ENCODE measurements at regions not wholly inside any gene's neighbourhood (a gene's known extent, or its start where the extent isn't known, plus 50 kb on each side); places are given as distances from the start of the nearest gene placed in this dataset.

DNA sequence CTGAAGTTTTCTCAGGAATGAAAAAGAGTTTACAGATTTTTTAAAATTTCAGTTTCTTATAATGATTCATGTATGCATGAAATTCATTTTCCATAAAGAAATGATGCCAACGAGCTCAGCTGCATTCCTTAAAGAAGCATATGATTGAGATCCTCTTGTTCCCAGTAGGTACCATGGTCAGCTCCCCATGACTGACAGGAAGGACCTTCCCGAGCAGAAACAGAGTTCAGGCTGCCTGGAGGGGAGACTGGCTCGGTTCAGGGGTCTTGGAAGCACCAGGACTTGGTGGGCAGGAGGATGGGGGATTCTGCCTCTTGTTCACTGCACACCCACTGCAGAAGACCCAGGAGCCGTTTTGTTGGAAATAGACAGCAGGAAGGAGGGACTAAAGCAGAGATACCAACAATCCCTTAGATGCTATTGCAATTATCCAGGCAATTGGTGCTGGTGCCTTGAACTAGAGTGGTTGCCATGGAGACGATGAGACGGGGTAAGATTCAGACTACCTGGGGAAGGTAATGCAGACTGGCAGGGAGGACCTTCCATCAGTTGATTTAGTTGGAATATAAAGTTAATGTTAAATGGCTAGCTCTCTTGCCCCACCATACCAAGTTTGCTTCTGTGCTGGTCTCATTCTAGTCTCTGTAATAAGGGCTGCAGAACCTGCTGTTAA is 447.8 kb downstream of the MTRR start (continued):
- TF ChIP-seq, protein P1, sequence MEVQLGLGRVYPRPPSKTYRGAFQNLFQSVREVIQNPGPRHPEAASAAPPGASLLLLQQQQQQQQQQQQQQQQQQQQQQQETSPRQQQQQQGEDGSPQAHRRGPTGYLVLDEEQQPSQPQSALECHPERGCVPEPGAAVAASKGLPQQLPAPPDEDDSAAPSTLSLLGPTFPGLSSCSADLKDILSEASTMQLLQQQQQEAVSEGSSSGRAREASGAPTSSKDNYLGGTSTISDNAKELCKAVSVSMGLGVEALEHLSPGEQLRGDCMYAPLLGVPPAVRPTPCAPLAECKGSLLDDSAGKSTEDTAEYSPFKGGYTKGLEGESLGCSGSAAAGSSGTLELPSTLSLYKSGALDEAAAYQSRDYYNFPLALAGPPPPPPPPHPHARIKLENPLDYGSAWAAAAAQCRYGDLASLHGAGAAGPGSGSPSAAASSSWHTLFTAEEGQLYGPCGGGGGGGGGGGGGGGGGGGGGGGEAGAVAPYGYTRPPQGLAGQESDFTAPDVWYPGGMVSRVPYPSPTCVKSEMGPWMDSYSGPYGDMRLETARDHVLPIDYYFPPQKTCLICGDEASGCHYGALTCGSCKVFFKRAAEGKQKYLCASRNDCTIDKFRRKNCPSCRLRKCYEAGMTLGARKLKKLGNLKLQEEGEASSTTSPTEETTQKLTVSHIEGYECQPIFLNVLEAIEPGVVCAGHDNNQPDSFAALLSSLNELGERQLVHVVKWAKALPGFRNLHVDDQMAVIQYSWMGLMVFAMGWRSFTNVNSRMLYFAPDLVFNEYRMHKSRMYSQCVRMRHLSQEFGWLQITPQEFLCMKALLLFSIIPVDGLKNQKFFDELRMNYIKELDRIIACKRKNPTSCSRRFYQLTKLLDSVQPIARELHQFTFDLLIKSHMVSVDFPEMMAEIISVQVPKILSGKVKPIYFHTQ (CRISPR knock-in tag; IDR thresholded peaks at IDR 0.05): no peak
- TF ChIP-seq RELA (CRISPR knock-in tag; IDR thresholded peaks at IDR 0.05; ENCODE audit: borderline replicate concordance) (no peak), ZNF121 (CRISPR knock-in tag; IDR thresholded peaks at IDR 0.05) (no peak), TEAD4 (CRISPR knock-in tag; IDR thresholded peaks at IDR 0.05) (no peak), SP1 (CRISPR knock-in tag; conservative IDR thresholded peaks at IDR 0.05) (no peak)
- TF ChIP-seq, protein P2, sequence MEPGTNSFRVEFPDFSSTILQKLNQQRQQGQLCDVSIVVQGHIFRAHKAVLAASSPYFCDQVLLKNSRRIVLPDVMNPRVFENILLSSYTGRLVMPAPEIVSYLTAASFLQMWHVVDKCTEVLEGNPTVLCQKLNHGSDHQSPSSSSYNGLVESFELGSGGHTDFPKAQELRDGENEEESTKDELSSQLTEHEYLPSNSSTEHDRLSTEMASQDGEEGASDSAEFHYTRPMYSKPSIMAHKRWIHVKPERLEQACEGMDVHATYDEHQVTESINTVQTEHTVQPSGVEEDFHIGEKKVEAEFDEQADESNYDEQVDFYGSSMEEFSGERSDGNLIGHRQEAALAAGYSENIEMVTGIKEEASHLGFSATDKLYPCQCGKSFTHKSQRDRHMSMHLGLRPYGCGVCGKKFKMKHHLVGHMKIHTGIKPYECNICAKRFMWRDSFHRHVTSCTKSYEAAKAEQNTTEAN (CRISPR knock-in tag; IDR thresholded peaks at IDR 0.05): no peak
- TF ChIP-seq, protein P3, sequence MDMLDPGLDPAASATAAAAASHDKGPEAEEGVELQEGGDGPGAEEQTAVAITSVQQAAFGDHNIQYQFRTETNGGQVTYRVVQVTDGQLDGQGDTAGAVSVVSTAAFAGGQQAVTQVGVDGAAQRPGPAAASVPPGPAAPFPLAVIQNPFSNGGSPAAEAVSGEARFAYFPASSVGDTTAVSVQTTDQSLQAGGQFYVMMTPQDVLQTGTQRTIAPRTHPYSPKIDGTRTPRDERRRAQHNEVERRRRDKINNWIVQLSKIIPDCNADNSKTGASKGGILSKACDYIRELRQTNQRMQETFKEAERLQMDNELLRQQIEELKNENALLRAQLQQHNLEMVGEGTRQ (CRISPR knock-in tag; IDR thresholded peaks at IDR 0.05): no peak

DNA sequence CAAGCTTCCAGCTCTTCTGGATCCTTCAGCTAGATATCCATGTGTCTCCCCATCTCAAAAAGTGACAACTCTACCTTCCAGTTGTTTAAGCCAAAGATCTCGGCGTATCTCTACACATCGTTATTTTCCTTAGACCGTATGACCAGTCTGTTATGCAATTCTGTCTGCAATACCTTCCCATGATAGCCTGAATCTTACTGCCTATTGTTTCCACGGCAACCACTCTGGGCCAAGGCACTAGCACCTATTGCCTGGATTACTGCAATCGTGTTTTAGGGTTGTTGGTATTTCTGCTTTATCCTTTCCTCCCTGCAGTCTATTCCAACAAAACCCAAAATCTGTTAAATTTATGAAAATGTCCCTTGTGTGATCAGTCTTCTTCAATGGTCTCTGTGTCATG is 448.4 kb downstream of the MTRR start:
- Mint-ChIP-seq H3K4me3 (no peak overlapping the region), H3K27ac (no peak overlapping the region), H3K27me3 (ENCODE audit: low read depth) (no peaks in the 10 kb centered on the region; the same call in 1 of the 2 replicates), H3K4me1 (no peaks in the 10 kb centered on the region), H3K9me3 (no peaks in the 10 kb centered on the region), H3K36me3 (no peaks in the 10 kb centered on the region)
- no peak for DNase-seq (ENCODE audit: low spot score)
- ChIA-PET CTCF (no interaction called here), POLR2A (no interaction called here)
- ATAC-seq: no peak
- TF ChIP-seq ZNF396 (CRISPR knock-in tag; IDR thresholded peaks at IDR 0.05; ENCODE audit: borderline replicate concordance) (no peak), TCF7 (CRISPR knock-in tag; IDR thresholded peaks at IDR 0.05; ENCODE audit: low read depth) (no peak), FOXK1 (CRISPR knock-in tag; IDR thresholded peaks at IDR 0.05) (no peak), GTF2I (CRISPR knock-in tag; conservative IDR thresholded peaks at IDR 0.05) (no peak), ETV6 (CRISPR knock-in tag; IDR thresholded peaks at IDR 0.05) (no peak), RORB (CRISPR knock-in tag; IDR thresholded peaks at IDR 0.05) (no peak), TEAD1 (CRISPR knock-in tag; IDR thresholded peaks at IDR 0.05) (no peak)
- TF ChIP-seq, protein P4, sequence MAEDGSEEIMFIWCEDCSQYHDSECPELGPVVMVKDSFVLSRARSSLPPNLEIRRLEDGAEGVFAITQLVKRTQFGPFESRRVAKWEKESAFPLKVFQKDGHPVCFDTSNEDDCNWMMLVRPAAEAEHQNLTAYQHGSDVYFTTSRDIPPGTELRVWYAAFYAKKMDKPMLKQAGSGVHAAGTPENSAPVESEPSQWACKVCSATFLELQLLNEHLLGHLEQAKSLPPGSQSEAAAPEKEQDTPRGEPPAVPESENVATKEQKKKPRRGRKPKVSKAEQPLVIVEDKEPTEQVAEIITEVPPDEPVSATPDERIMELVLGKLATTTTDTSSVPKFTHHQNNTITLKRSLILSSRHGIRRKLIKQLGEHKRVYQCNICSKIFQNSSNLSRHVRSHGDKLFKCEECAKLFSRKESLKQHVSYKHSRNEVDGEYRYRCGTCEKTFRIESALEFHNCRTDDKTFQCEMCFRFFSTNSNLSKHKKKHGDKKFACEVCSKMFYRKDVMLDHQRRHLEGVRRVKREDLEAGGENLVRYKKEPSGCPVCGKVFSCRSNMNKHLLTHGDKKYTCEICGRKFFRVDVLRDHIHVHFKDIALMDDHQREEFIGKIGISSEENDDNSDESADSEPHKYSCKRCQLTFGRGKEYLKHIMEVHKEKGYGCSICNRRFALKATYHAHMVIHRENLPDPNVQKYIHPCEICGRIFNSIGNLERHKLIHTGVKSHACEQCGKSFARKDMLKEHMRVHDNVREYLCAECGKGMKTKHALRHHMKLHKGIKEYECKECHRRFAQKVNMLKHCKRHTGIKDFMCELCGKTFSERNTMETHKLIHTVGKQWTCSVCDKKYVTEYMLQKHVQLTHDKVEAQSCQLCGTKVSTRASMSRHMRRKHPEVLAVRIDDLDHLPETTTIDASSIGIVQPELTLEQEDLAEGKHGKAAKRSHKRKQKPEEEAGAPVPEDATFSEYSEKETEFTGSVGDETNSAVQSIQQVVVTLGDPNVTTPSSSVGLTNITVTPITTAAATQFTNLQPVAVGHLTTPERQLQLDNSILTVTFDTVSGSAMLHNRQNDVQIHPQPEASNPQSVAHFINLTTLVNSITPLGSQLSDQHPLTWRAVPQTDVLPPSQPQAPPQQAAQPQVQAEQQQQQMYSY (CRISPR knock-in tag; IDR thresholded peaks at IDR 0.05): no peak
- TF ChIP-seq, protein P5, sequence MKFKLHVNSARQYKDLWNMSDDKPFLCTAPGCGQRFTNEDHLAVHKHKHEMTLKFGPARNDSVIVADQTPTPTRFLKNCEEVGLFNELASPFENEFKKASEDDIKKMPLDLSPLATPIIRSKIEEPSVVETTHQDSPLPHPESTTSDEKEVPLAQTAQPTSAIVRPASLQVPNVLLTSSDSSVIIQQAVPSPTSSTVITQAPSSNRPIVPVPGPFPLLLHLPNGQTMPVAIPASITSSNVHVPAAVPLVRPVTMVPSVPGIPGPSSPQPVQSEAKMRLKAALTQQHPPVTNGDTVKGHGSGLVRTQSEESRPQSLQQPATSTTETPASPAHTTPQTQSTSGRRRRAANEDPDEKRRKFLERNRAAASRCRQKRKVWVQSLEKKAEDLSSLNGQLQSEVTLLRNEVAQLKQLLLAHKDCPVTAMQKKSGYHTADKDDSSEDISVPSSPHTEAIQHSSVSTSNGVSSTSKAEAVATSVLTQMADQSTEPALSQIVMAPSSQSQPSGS (CRISPR knock-in tag; IDR thresholded peaks at IDR 0.05; ENCODE audit: borderline replicate concordance, low read depth): no peak
- TF ChIP-seq, protein P6, sequence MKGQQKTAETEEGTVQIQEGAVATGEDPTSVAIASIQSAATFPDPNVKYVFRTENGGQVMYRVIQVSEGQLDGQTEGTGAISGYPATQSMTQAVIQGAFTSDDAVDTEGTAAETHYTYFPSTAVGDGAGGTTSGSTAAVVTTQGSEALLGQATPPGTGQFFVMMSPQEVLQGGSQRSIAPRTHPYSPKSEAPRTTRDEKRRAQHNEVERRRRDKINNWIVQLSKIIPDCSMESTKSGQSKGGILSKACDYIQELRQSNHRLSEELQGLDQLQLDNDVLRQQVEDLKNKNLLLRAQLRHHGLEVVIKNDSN (CRISPR knock-in tag; IDR thresholded peaks at IDR 0.05): no peak
